Ovary (tissue), 7 donors: ENCODE measurements at regions not wholly inside any gene's neighbourhood (a gene's known extent, or its start where the extent isn't known, plus 50 kb on each side); places are given as distances from the start of the nearest gene placed in this dataset.

Experiments used
- DNase-seq, 5 donors: peaks; one replicate each; pipeline ENCODE4 v3.0.0-alpha.2; 2019 to 2020
- H3K27ac ChIP-seq, 2 donors: fragments of 200-600 bp; one replicate each; pipeline versions ENCODE4 v1.5.1 to v1.8.0; 2019 to 2022
- H3K27me3 ChIP-seq: fragments of 200-600 bp; one replicate; pipeline ENCODE4 v1.8.0; 2022
- H3K36me3 ChIP-seq: fragments of 200-600 bp; sonication (generic); one replicate; pipeline ENCODE4 v1.5.1; 2019
- H3K4me1 ChIP-seq: one replicate; pipeline ENCODE4 v1.8.1; 2013; ENCODE audit warnings: mild to moderate bottlenecking, moderate library complexity; ENCODE audit not compliant: insufficient read depth
- H3K4me3 ChIP-seq: fragments of 200-600 bp; sonication (generic); one replicate; pipeline ENCODE4 v1.5.1; 2017
- H3K9me3 ChIP-seq, 2 donors: fragments of 200-600 bp in 1 of 2; sonication (generic) in 1 of 2; one replicate each; pipeline versions ENCODE4 v1.5.1 to v1.8.1; 2013 to 2019; ENCODE audit warnings: mild to moderate bottlenecking in 1 of 2, moderate library complexity in 1 of 2
- CTCF ChIP-seq, 3 donors: fragments of 450-650 bp in 2 of 3; fragments of 200-600 bp in 1 of 3; IDR thresholded peaks; one replicate each; pipeline versions ENCODE4 v1.5.1 to v1.8.0; 2016 to 2022; ENCODE audit warnings: antibody characterized with exemption in 3 of 3, mild to moderate bottlenecking in 1 of 3
- EP300 ChIP-seq: sonication (generic); formaldehyde crosslinking; IDR thresholded peaks from one replicate; pipeline ENCODE4 v1.6.1; 2017; ENCODE audit warnings: antibody characterized with exemption
- POLR2A ChIP-seq: fragments of 450-650 bp; IDR thresholded peaks from one replicate; pipeline ENCODE4 v1.6.1; 2017; ENCODE audit warnings: antibody characterized with exemption, mild to moderate bottlenecking, moderate library complexity
- WGBS, 3 donors: extraction: QIAGEN DNeasy Blood & Tissue Kit in 1 of 3; methylation state at CpG; one replicate each; pipeline versions ENCODE4 v1.1.5 to v1.1.7; 2013 to 2017; 5-methylcytosine and 5-hydroxymethylcytosine counted together
- intact Hi-C, 4 donors: fragments of 100-400 bp; cut with DNase I; formaldehyde crosslinking; loops; one replicate each; pipeline versions ENCODE4 v1.11.0 to v1.15.1; 2022 to 2023
- donor health status: DM: no; HTN: no; CAD: no; lungs with moderate emphysema.
- donor health status: DM: no; HTN: no; CAD: no.
- donor health status: Bipolar disorder and iron deficiency.
- donor health status: DM: no; HTN: no; CAD: no.
- donor health status: DM: yes; HTN: yes; CAD: no.

- Histone ChIP-seq H3K27ac (no peak overlapping the region), H3K9me3 (no peaks in the 10 kb centered on the region), H3K4me1 (no peaks in the 10 kb centered on the region), H3K36me3 (no peaks in the 10 kb centered on the region), H3K4me3 (no peak overlapping the region), H3K27me3 (no peaks in the 10 kb centered on the region)
- TF ChIP-seq POLR2A (no peak), EP300 (no peak)
- no peak for DNase-seq
- intact Hi-C loops: no loop called here
- WGBS, 3 donors: 25 to 41% (median 27%) methylated on average over 2 of the region's 2 CpGs
Observed at GRCh38 chr3:27779176-27779575, 57.1 kb upstream of the EOMES start.

DNA sequence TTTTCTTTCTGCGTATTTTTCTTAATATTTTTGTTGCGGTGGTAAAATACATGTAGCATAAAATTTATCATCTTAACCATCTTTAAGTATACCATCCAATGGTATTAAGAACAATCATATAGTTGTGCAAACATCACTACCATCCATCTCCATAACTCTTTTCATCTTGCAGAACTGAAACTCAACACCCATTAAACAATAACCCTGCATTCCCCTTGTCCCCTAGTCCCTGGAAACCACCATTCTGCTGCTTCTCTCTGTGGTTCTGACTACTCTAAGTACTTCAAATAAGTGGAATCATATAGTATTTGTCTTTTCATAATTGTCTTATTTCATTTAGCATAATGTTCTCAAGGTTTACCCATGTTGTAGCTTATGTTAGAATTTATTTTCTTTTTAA, 67.3 kb upstream of the EOMES start:
- Histone ChIP-seq H3K27me3 (no peaks in the 10 kb centered on the region), H3K36me3 (no peaks in the 10 kb centered on the region), H3K4me1 (no peaks in the 10 kb centered on the region), H3K9me3 (no peaks in the 10 kb centered on the region), H3K4me3 (no peak overlapping the region), H3K27ac (no peak overlapping the region)
- TF ChIP-seq POLR2A: no peak
- intact Hi-C loops: no loop called here
- no peak for DNase-seq
- 95 to 97% (median 96%) methylated on average over 2 of the region's 2 CpGs for WGBS, 3 donors

DNA sequence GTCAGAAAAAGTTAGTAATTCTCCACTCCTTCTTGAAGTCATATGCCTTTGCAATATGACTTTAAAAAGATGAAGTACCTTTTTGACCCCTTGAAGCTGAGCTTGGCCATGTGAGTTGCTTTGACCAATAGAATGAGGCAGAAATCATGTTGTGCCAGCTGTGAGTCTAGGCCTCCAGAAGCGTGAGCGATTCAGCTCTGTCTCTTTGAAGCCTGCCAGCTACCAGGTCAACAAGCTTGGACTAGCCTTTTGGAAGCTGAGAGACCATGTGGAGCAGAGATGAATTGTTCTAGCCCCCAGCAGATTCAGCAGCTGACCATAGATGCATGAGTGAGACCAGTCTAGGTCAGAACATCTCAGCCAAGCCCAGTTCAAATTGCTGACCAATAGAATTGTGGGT, 69.8 kb upstream of the EOMES start:
- no peak for DNase-seq
- WGBS, 3 donors: 68 to 89% (median 74%) methylated on average over 2 of the region's 2 CpGs
- intact Hi-C loops: no loop called here
- Histone ChIP-seq H3K36me3 (no peaks in the 10 kb centered on the region), H3K4me1 (no peaks in the 10 kb centered on the region), H3K4me3 (no peak overlapping the region), H3K27me3 (no peaks in the 10 kb centered on the region), H3K27ac (no peak overlapping the region), H3K9me3 (no peaks in the 10 kb centered on the region)
- TF ChIP-seq EP300 (no peak), POLR2A (no peak), CTCF (IDR thresholded peaks at IDR 0.05) (no peak)

DNA sequence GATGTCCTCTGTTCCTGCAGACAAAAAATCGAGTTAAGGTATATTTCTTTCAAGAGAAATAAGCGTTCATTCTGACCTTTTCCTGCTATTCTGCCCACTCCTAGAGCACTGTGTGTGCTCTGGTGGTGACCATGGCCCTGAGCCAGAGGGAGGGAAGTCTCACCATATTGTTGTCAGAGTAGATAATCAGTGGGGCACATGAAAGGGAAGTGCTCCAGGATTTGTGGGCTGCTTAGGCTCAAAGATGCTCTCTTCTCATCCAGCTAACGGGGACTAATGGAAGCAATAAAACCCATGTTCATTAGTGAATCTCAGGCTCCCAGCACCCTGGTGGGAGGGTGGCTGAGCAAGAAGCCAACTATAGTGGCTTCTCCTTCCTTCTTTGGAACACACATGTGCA, 70.7 kb upstream of the EOMES start:
- intact Hi-C loops: no loop called here
- Histone ChIP-seq H3K4me3 (no peak overlapping the region), H3K9me3 (no peaks in the 10 kb centered on the region), H3K36me3 (no peaks in the 10 kb centered on the region), H3K27ac (no peak overlapping the region), H3K27me3 (no peaks in the 10 kb centered on the region), H3K4me1 (no peaks in the 10 kb centered on the region)
- 25 to 27% (median 26%) methylated on average over 3 of the region's 3 CpGs for WGBS, 3 donors
- TF ChIP-seq POLR2A (no peak), CTCF (IDR thresholded peaks at IDR 0.05) (no peak), EP300 (no peak)
- DNase-seq: no peak

- intact Hi-C loops: no loop called here
Observed at GRCh38 chr3:27794211-27794610, 72.1 kb upstream of the EOMES start.

More at GRCh38 chr3:27794211-27794610, 72.1 kb upstream of the EOMES start:
- TF ChIP-seq EP300: no peak
- no peak for TF ChIP-seq POLR2A
- TF ChIP-seq CTCF (IDR thresholded peaks at IDR 0.05): no peak
- no peaks in the 10 kb centered on the region for H3K27me3 ChIP-seq
- no peak overlapping the region for H3K4me3 ChIP-seq
- H3K27ac ChIP-seq: no peak overlapping the region
- H3K9me3 ChIP-seq: no peaks in the 10 kb centered on the region
- no peaks in the 10 kb centered on the region for H3K36me3 ChIP-seq
- 89 to 95% (median 93%) methylated on average over 4 of the region's 4 CpGs for WGBS, 3 donors
- no peaks in the 10 kb centered on the region for H3K4me1 ChIP-seq
- DNase-seq: no peak
